GM19468 (cell line): ENCODE measurements at regions not wholly inside any gene's neighbourhood (a gene's known extent, or its start where the extent isn't known, plus 50 kb on each side); places are given as distances from the start of the nearest gene placed in this dataset.
"Not testable (repeated sequence)": the region's sequence is repeated elsewhere in the genome, so short reads cannot be mapped to it uniquely, and the experiment has no call there.

Source experiments
- ATAC-seq: cut with Tn5 transposase; IDR thresholded peaks from one replicate; pipeline ENCODE4 v1.9.1; 2021; ENCODE audit warnings: mild to moderate bottlenecking, moderate library complexity, moderate number of reproducible peaks; ENCODE audit not compliant: unreplicated experiment; ENCODE audit errors: extremely low read depth

- no peak for ATAC-seq
These were observed 142.9 kb downstream of the TPBG start for GRCh38 chr6:82506526-82506925.

GRCh38 chr6:82507112-82507511 is 143.5 kb downstream of the TPBG start:
- no peak for ATAC-seq

- ATAC-seq = no peak
These were observed 147.9 kb downstream of the TPBG start for GRCh38 chr6:82511546-82511945.

- ATAC-seq = not testable (repeated sequence)
These were observed 154.3 kb downstream of the TPBG start for GRCh38 chr6:82517896-82518295.

DNA sequence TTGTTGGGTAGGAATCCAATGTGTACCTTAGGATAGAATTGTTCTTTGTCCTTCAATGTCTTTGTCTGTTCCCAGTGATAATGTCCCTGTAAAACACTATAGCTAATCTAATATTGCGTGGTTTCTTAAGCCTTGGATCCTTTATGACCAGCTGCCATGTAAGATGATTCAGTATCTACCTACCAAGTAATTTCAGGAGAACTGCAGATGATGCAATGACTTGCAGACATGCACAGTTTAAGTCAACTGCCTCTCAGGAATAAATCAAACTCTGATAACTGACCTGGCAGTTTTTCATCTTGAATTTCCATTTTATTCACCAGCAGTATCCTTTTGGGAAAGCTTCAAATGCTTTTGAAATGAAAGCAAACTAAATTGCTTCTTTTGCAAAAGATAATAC is 157.8 kb downstream of the TPBG start:
- ATAC-seq = no peak

DNA sequence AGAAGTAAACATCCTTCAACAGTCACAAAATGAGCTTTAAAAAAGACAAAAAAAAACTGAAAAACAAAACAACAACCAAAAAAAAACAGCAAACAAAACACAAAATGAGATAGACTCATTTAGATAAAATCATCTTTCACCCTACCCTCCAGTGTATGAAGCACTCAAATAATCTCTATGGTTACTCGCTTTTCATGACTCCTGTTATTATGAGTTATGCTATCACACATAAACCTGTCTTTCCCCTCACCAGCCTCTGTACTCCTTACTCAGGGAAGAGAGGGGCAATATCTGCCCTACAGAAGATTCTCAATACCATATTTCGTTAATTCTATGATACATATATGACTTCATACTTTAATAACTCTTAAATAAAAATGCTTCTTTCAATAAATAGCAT is 158.2 kb downstream of the TPBG start:
- no peak for ATAC-seq

GRCh38 chr6:82524031-82524430 is 160.4 kb downstream of the TPBG start:
- ATAC-seq = no peak

- no peak for ATAC-seq
These were observed 162.3 kb downstream of the TPBG start for GRCh38 chr6:82525775-82526495.

DNA sequence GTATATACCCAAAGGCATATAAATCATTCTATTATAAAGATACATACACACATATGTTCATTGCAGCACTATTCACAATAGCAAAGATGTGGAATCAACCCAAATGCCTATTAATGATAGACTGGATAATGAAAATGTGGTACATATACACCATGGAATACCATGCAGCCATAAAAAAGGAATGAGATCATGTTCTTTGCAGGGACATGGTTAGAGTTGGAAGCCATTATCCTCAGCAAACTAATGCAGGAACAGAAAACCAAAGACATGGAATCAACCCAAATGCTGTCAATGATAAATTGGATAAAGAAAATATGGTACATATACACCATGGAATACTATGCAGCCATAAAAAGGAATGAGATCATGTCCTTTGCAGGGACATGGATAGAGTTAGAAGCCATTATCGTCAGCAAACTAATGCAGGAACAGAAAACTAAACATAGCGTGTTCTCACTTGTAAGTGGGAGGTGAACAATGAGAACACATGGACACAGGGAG is 166.4 kb downstream of the TPBG start:
- ATAC-seq = not testable (repeated sequence)

DNA sequence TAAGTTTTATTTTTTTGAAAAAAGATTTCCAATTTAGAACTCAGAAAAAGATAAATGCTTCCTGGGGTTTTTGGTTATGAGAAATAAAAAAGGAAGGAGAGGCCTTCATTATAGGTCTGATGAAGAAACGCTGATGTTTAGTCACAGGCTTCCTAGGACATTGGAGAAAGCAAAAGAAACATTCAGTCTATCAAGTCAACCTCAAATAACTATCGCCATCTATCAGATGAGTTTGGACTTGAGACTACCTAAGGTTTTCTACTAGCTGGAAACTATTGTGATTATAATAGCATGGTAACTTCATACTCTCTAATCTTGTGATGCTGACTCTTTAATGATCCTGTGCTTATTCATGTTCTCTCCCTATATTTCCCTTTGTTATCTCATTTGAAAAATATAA is 171.3 kb downstream of the TPBG start:
- no peak for ATAC-seq

DNA sequence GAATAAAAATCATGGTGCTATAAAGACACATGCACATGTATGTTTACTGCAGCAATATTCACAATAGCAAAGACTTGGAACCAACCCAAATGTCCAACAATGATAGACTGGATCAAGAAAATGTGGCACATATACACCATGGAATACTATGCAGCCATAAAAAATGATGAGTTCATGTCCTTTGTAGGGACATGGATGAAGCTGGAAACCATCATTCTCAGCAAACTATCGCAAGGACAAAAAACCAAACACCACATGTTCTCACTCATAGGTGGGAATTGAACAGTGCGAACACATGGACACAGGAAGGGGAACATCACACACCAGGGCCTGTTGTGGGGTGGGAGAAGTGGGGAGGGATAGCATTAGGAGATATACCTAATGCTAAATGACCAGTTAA is 185.9 kb downstream of the TPBG start:
- not testable (repeated sequence) for ATAC-seq

DNA sequence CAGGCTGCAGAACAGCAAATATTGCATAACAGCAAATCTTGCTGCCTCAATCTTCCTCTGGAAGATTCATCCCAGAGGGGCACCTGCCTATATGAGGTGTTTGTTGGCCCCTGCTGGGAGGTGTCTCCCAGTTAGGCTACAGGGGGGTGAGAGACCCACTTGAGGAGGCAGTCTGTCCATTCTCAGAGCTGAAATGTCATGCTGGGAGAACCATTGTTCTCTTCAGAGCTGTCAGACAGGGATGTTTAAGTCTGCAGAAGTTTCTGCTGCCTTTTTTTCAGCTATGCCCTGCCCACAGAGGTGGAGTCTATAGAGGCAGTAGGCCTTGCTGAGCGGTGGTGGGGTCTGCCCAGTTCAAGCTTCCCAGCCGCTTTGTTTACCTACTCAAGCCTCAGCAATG is 187.7 kb downstream of the TPBG start:
- not testable (repeated sequence) for ATAC-seq

GRCh38 chr6:82551831-82552230 is 188.2 kb downstream of the TPBG start:
- no peak for ATAC-seq

DNA sequence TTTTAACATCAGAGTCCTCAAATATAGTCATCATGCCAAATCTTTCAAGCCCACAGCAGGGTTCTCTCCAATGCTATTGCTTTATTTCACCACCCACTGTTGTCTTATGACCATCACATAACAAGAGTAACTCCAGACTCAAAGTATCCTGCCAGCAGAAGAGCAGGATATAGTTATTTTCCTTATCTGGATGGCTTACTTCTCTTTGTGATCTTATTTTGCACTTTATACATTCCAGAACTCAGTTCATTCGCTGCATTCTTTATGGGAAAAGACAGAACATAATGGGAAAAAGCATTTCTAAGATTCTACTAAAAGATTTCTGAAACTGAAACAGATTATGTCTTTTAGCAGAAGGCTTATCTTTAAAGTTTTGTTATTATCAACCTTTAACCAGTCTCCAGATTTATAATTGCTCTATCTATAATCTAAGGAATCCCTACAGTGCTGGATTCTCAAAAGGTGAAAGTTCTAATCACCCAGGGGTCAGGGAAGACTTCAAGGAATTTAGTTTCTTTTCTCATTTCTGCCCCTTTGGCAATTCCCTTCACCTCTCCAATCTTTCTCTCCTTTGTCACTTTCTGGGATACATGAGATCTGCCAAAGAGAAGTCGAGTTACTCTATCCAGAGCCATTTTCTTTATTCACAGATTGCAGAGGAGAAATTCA is 190.4 kb downstream of the TPBG start:
- no peak for ATAC-seq

DNA sequence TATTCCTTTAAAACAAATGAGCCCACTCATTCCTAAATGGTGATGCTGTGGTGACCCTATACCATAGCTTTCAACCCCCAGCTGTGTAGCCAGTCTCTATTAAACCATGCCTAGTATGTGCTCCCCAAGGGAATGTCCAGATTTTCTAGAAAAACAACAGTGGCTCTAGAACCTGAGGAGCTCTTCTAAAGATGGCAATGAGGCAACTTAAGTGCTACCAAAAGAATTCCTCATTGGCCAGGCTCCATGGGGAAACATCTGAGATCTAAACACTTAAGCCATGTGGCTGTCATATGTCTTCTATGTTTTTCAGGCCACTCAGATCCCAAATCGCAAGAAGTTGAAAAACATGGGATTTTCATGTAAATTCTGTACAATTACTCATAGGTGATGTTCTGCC is 191.0 kb downstream of the TPBG start:
- ATAC-seq = no peak

- no peak for ATAC-seq
These were observed 192.2 kb downstream of the TPBG start for GRCh38 chr6:82555801-82556200.

- ATAC-seq = not testable (repeated sequence)
These were observed 194.9 kb downstream of the TPBG start for GRCh38 chr6:82558531-82558930.

GRCh38 chr6:82567621-82568020 is 204.0 kb downstream of the TPBG start:
- ATAC-seq = no peak

DNA sequence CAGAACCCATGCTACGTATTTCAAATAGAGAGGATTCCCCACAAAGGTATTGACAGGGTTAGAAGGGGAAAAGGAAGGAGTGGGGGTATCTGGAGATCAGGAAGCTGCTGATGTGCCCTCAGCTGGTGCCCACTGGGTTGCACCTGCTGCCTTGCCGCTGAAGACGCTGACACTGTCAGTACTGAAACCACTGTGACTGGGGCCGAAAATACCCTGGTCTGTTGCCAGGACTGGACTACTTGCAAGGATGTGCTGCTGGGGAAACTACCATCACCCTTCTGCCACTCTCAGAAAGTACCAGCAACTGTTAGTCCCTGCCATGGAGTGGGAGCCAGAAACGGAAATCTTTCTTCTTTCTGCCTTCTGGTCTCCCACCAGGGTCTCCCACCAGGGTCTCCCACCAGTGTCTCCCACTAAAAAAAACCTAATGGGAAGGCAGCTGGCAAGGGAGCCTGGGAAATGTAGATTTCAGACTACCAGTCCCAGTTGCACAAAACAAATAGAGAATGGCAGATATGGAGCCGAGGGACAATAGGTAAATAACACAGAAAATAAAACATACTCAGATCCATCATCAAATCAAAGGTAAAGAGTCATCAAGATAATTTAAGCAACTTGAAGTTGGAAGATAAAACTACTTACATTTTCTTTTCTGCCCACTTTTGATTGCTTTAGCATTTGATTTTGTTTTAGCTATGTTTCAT is 204.8 kb downstream of the TPBG start:
- ATAC-seq = peak; percentile 99

DNA sequence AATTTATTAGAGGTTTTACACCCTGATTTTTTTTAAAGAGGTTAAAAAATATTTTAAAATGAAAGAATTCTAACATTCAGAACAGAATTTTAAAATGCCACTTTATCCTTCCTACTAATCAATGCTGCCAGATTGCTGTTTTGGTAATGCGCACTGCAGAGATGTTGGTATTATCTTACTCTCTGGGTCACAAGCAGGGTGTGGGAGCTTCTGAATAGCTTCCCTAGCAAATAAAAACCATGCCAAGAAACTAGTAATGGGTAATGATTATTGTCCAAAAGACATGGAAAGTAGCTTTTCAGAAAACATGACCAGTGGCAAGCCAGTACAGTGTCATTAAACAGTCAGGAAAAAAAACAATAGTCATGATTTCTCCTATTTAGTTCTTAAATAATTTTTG is 205.4 kb downstream of the TPBG start:
- no peak for ATAC-seq

GRCh38 chr6:82570083-82570482 is 206.5 kb downstream of the TPBG start:
- ATAC-seq = no peak
